ENCODE measurements at regions not wholly inside any gene's neighbourhood (a gene's known extent, or its start where the extent isn't known, plus 50 kb on each side); places are given as distances from the start of the nearest gene placed in this dataset.

- Histone ChIP-seq H3K4me3 (ENCODE audit: low read length) (no peak overlapping the region), H3K36me3 (ENCODE audit: control insufficient read depth in 2 of 3, insufficient read depth in 3 of 3, low read length in 3 of 3) (no peaks in the 10 kb centered on the region), H3K4me1 (ENCODE audit: control insufficient read depth in 2 of 2, insufficient read depth in 2 of 2, low read length in 2 of 2) (no peaks in the 10 kb centered on the region), H3K27me3 (ENCODE audit: control insufficient read depth in 2 of 2, insufficient read depth in 2 of 2, low read length in 2 of 2) (no peaks in the 10 kb centered on the region), H3K27ac (ENCODE audit: low read depth, low read length) (no peak overlapping the region), H3K9me3 (ENCODE audit: control insufficient read depth in 2 of 3, low read length in 3 of 3) (no peaks in the 10 kb centered on the region)
- intact Hi-C loops (cut with micrococcal nuclease), result no loop called here
- Mint-ChIP-seq H3K9me3 (peaks cover 0 to 20% (median 12%) of the 10 kb centered on the region in 11 donors), H3K4me3 (no peak overlapping the region), H3K36me3 (no peaks in the 10 kb centered on the region), H3K4me1 (no peaks in the 10 kb centered on the region), H3K27me3 (peaks cover 0 to 13% (median 5%) of the 10 kb centered on the region in 5 donors), H3K27ac (no peak overlapping the region)
- DNase-seq, result no peak
- ChIA-PET POLR2A (no interaction called here), CTCF (no interaction called here)
- no peak for ATAC-seq
Observed at GRCh38 chr3:158991146-158991705, 189.4 kb downstream of the MFSD1 start.

DNA sequence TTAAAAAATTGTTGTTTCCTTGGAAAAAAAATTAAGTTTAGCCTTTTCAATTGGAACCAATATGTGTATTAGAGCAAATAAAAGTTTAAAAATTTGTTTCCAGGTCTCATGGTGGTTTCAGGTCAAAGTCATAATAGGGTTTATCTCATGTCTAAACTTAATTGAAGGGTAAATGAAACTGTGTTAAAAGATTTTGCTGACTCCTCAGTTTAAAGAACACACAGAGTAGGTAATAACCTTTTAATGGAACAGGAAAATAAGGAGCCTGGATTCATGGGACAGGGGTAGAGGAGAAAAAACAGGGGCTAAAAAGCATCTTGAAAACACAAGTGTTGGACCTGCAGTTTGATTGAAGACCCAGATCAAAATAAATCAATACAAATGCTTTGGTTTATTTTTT lies 190.6 kb downstream of the MFSD1 start:
- Mint-ChIP-seq H3K36me3 (no peaks in the 10 kb centered on the region), H3K4me3 (no peak overlapping the region), H3K27me3 (peaks cover 0 to 17% (median 5%) of the 10 kb centered on the region in 5 donors), H3K27ac (no peak overlapping the region), H3K9me3 (peaks cover 0 to 14% (median 6%) of the 10 kb centered on the region in 11 donors), H3K4me1 (no peaks in the 10 kb centered on the region)
- ChIA-PET POLR2A (no interaction called here), CTCF (no interaction called here)
- ATAC-seq, result no peak
- intact Hi-C loops (cut with micrococcal nuclease), result no loop called here
- H3K4me3 ChIP-seq (ENCODE audit: low read length), result no peak overlapping the region
- H3K27ac ChIP-seq (ENCODE audit: low read depth, low read length), result no peak overlapping the region
- no peaks in the 10 kb centered on the region for H3K4me1 ChIP-seq (ENCODE audit: control insufficient read depth in 2 of 2, insufficient read depth in 2 of 2, low read length in 2 of 2)
- H3K36me3 ChIP-seq (ENCODE audit: control insufficient read depth in 2 of 3, insufficient read depth in 3 of 3, low read length in 3 of 3), result no peaks in the 10 kb centered on the region
- no peaks in the 10 kb centered on the region for H3K27me3 ChIP-seq (ENCODE audit: control insufficient read depth in 2 of 2, insufficient read depth in 2 of 2, low read length in 2 of 2)
- no peaks in the 10 kb centered on the region for H3K9me3 ChIP-seq (ENCODE audit: control insufficient read depth in 2 of 3, low read length in 3 of 3)
- DNase-seq, result no peak

DNA sequence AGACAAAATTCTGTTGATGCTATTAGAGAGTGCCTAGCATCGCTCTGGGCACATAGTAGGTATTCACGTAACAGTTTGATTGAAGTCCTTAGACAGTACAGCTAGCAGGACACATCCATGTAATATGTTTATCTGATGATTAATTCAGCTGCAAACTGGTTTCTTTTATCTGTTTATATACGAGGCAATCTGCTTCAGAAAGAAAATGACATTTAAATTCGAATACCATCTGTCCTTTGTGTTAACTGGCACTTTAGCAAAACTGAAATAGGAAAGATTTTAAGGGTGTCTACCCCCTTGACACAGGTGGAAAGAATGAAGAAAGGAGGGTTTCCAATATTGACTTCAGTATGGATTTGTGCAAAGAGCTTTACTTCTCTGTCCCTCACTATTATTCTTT lies 192.5 kb downstream of the MFSD1 start:
- H3K36me3 Mint-ChIP-seq, result no peaks in the 10 kb centered on the region
- peaks cover 0 to 6% (median 4%) of the 10 kb centered on the region in 11 donors for H3K9me3 Mint-ChIP-seq
- Histone ChIP-seq H3K4me3 (ENCODE audit: low read length) (no peak overlapping the region), H3K9me3 (ENCODE audit: control insufficient read depth in 2 of 3, low read length in 3 of 3) (no peaks in the 10 kb centered on the region), H3K36me3 (ENCODE audit: control insufficient read depth in 2 of 3, insufficient read depth in 3 of 3, low read length in 3 of 3) (no peaks in the 10 kb centered on the region), H3K4me1 (ENCODE audit: control insufficient read depth in 2 of 2, insufficient read depth in 2 of 2, low read length in 2 of 2) (no peaks in the 10 kb centered on the region), H3K27ac (ENCODE audit: low read depth, low read length) (no peak overlapping the region), H3K27me3 (ENCODE audit: control insufficient read depth in 2 of 2, insufficient read depth in 2 of 2, low read length in 2 of 2) (no peaks in the 10 kb centered on the region)
- ChIA-PET POLR2A (no interaction called here), CTCF (no interaction called here)
- intact Hi-C loops (cut with micrococcal nuclease), result no loop called here
- no peak overlapping the region for H3K27ac Mint-ChIP-seq
- DNase-seq (no peak), ATAC-seq (no peak)
- H3K27me3 Mint-ChIP-seq, result peaks cover 0 to 17% (median 5%) of the 10 kb centered on the region in 5 donors
- no peaks in the 10 kb centered on the region for H3K4me1 Mint-ChIP-seq
- no peak overlapping the region for H3K4me3 Mint-ChIP-seq

- H3K27me3 ChIP-seq (ENCODE audit: control insufficient read depth in 2 of 2, insufficient read depth in 2 of 2, low read length in 2 of 2), result no peaks in the 10 kb centered on the region
- Mint-ChIP-seq H3K27ac (no peak overlapping the region), H3K4me3 (no peak overlapping the region), H3K36me3 (no peaks in the 10 kb centered on the region), H3K27me3 (peaks cover 0 to 5% (median 0%) of the 10 kb centered on the region in 5 donors), H3K4me1 (no peaks in the 10 kb centered on the region), H3K9me3 (peaks cover 0 to 6% (median 0%) of the 10 kb centered on the region in 11 donors)
- ATAC-seq, result no peak
- no peak for DNase-seq
- no peaks in the 10 kb centered on the region for H3K4me1 ChIP-seq (ENCODE audit: control insufficient read depth in 2 of 2, insufficient read depth in 2 of 2, low read length in 2 of 2)
- H3K9me3 ChIP-seq (ENCODE audit: control insufficient read depth in 2 of 3, low read length in 3 of 3), result no peaks in the 10 kb centered on the region
- CTCF ChIA-PET, result no interaction called here
- intact Hi-C loops (cut with micrococcal nuclease), result no loop called here
- H3K27ac ChIP-seq (ENCODE audit: low read depth, low read length), result no peak overlapping the region
- no peak overlapping the region for H3K4me3 ChIP-seq (ENCODE audit: low read length)
- POLR2A ChIA-PET, result no interaction called here
- H3K36me3 ChIP-seq (ENCODE audit: control insufficient read depth in 2 of 3, insufficient read depth in 3 of 3, low read length in 3 of 3), result no peaks in the 10 kb centered on the region
Observed at GRCh38 chr3:159001711-159002110, 199.9 kb downstream of the MFSD1 start.

- CTCF ChIA-PET, result no interaction called here
- ATAC-seq, result no peak
- POLR2A ChIA-PET, result no interaction called here
- Histone ChIP-seq H3K4me3 (ENCODE audit: low read length) (no peak overlapping the region), H3K9me3 (ENCODE audit: control insufficient read depth in 2 of 3, low read length in 3 of 3) (no peaks in the 10 kb centered on the region), H3K36me3 (ENCODE audit: control insufficient read depth in 2 of 3, insufficient read depth in 3 of 3, low read length in 3 of 3) (no peaks in the 10 kb centered on the region), H3K4me1 (ENCODE audit: control insufficient read depth in 2 of 2, insufficient read depth in 2 of 2, low read length in 2 of 2) (no peaks in the 10 kb centered on the region), H3K27ac (ENCODE audit: low read depth, low read length) (no peak overlapping the region), H3K27me3 (ENCODE audit: control insufficient read depth in 2 of 2, insufficient read depth in 2 of 2, low read length in 2 of 2) (no peaks in the 10 kb centered on the region)
- Mint-ChIP-seq H3K36me3 (no peaks in the 10 kb centered on the region), H3K4me1 (no peaks in the 10 kb centered on the region), H3K9me3 (peaks cover 0 to 6% (median 2%) of the 10 kb centered on the region in 11 donors), H3K27me3 (peaks cover 0 to 5% (median 0%) of the 10 kb centered on the region in 5 donors), H3K27ac (no peak overlapping the region), H3K4me3 (no peak overlapping the region)
- DNase-seq, result no peak
- intact Hi-C loops (cut with micrococcal nuclease), result no loop called here
Observed at GRCh38 chr3:159005137-159005536, 203.3 kb downstream of the MFSD1 start.

- Mint-ChIP-seq H3K4me3 (no peak overlapping the region), H3K27ac (no peak overlapping the region), H3K9me3 (peaks cover 0 to 7% (median 4%) of the 10 kb centered on the region in 11 donors), H3K4me1 (no peaks in the 10 kb centered on the region), H3K27me3 (peaks cover 0 to 5% (median 0%) of the 10 kb centered on the region in 5 donors), H3K36me3 (no peaks in the 10 kb centered on the region)
- Histone ChIP-seq H3K4me1 (ENCODE audit: control insufficient read depth in 2 of 2, insufficient read depth in 2 of 2, low read length in 2 of 2) (no peaks in the 10 kb centered on the region), H3K27me3 (ENCODE audit: control insufficient read depth in 2 of 2, insufficient read depth in 2 of 2, low read length in 2 of 2) (no peaks in the 10 kb centered on the region), H3K27ac (ENCODE audit: low read depth, low read length) (no peak overlapping the region), H3K36me3 (ENCODE audit: control insufficient read depth in 2 of 3, insufficient read depth in 3 of 3, low read length in 3 of 3) (no peaks in the 10 kb centered on the region), H3K9me3 (ENCODE audit: control insufficient read depth in 2 of 3, low read length in 3 of 3) (no peaks in the 10 kb centered on the region), H3K4me3 (ENCODE audit: low read length) (no peak overlapping the region)
- DNase-seq (no peak), ATAC-seq (no peak)
- intact Hi-C loops (cut with micrococcal nuclease), result no loop called here
- CTCF ChIA-PET, result no interaction called here
- POLR2A ChIA-PET, result no interaction called here
Observed at GRCh38 chr3:159007331-159007730, 205.5 kb downstream of the MFSD1 start.

GRCh38 chr3:159008401-159008800 lies 206.5 kb downstream of the MFSD1 start:
- Mint-ChIP-seq H3K36me3 (no peaks in the 10 kb centered on the region), H3K9me3 (peaks cover 0 to 7% (median 4%) of the 10 kb centered on the region in 11 donors), H3K27me3 (peaks cover 0 to 5% (median 3%) of the 10 kb centered on the region in 5 donors), H3K4me3 (no peak overlapping the region), H3K27ac (no peak overlapping the region), H3K4me1 (no peaks in the 10 kb centered on the region)
- POLR2A ChIA-PET, result no interaction called here
- Histone ChIP-seq H3K36me3 (ENCODE audit: control insufficient read depth in 2 of 3, insufficient read depth in 3 of 3, low read length in 3 of 3) (no peaks in the 10 kb centered on the region), H3K9me3 (ENCODE audit: control insufficient read depth in 2 of 3, low read length in 3 of 3) (no peaks in the 10 kb centered on the region), H3K4me3 (ENCODE audit: low read length) (no peak overlapping the region), H3K27me3 (ENCODE audit: control insufficient read depth in 2 of 2, insufficient read depth in 2 of 2, low read length in 2 of 2) (no peaks in the 10 kb centered on the region), H3K4me1 (ENCODE audit: control insufficient read depth in 2 of 2, insufficient read depth in 2 of 2, low read length in 2 of 2) (no peaks in the 10 kb centered on the region), H3K27ac (ENCODE audit: low read depth, low read length) (no peak overlapping the region)
- intact Hi-C loops (cut with micrococcal nuclease), result no loop called here
- no peak for ATAC-seq
- CTCF ChIA-PET, result no interaction called here
- no peak for DNase-seq
